ENCODE measurements at regions not wholly inside any gene's neighbourhood (a gene's known extent, or its start where the extent isn't known, plus 50 kb on each side); places are given as distances from the start of the nearest gene placed in this dataset.

DNA sequence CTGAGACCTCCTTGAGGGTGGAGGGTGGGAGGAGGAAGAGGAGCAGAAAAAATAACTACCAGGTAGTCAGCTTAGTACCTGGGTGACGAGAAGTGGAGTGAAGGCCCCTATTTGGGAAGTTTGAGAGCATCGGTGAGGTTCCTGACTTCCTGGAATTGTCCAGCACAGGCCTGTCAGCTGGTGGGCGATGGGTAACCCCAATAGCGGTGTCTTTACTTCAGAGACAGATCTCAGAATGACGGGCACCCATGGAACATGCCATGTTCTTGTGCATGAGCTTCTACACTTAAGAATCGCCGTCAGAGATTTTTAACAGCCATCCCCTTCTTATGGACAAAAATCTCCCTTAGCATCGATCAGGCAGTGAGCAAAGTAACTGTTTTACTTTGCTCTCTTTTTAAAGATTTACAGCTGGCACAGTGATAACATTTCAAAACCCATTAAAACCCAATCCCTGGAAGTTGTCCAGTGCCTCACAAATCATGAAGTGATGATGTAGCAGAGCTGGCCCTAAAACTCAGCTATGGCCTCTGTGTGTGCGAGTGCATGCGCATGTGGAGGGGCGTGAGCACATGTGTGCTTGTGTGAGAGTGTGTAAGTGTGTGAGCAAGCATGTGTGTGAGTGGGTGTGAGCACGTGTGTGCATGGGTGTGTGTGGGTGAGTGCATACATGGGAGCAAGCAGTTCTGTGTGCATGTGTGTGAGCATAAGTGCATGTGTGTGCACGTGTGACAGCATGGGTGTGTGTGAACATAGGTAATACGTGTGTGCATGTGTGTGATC is 85.2 kb downstream of the DLL1 start:
- TF ChIP-seq, protein P1, sequence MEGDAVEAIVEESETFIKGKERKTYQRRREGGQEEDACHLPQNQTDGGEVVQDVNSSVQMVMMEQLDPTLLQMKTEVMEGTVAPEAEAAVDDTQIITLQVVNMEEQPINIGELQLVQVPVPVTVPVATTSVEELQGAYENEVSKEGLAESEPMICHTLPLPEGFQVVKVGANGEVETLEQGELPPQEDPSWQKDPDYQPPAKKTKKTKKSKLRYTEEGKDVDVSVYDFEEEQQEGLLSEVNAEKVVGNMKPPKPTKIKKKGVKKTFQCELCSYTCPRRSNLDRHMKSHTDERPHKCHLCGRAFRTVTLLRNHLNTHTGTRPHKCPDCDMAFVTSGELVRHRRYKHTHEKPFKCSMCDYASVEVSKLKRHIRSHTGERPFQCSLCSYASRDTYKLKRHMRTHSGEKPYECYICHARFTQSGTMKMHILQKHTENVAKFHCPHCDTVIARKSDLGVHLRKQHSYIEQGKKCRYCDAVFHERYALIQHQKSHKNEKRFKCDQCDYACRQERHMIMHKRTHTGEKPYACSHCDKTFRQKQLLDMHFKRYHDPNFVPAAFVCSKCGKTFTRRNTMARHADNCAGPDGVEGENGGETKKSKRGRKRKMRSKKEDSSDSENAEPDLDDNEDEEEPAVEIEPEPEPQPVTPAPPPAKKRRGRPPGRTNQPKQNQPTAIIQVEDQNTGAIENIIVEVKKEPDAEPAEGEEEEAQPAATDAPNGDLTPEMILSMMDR (IDR thresholded peaks at IDR 0.05; ENCODE audit: borderline replicate concordance, extremely low read depth, low read length, poor library complexity, severe bottlenecking) = no peak
- no peak for TF ChIP-seq EZH2 (IDR thresholded peaks at IDR 0.05; ENCODE audit: borderline replicate concordance, low read depth, low read length, severe bottlenecking)

Data from DND-41 (cell line).